WI38 (cell line): ENCODE measurements at regions not wholly inside any gene's neighbourhood (a gene's known extent, or its start where the extent isn't known, plus 50 kb on each side); places are given as distances from the start of the nearest gene placed in this dataset.

Experiments
- H3K4me3 ChIP-seq: 2 replicates; pipeline ENCODE4 v1.5.1; 2011; ENCODE audit warnings: low read depth, mild to moderate bottlenecking, control low read depth, low read length
- CTCF ChIP-seq: IDR thresholded peaks from 2 replicates; pipeline ENCODE4 v1.5.1; 2012; ENCODE audit warnings: low read depth, mild to moderate bottlenecking, control low read depth, low read length

- H3K4me3 ChIP-seq, result no peak overlapping the region
- no peak for TF ChIP-seq CTCF
Observed at GRCh38 chr9:105146677-105147076, 97.8 kb upstream of the SLC44A1 start.

- no peak for TF ChIP-seq CTCF
- H3K4me3 ChIP-seq, result no peak overlapping the region
Observed at GRCh38 chr9:105147110-105147871, 97.2 kb upstream of the SLC44A1 start.

- no peak overlapping the region for H3K4me3 ChIP-seq
- peak; percentile 22 for TF ChIP-seq CTCF
Observed at GRCh38 chr9:105148328-105149006, 96.0 kb upstream of the SLC44A1 start.

GRCh38 chr9:105150991-105151685 is 93.3 kb upstream of the SLC44A1 start:
- H3K4me3 ChIP-seq, result no peak overlapping the region
- TF ChIP-seq CTCF, result no peak

- TF ChIP-seq CTCF, result no peak
Observed at GRCh38 chr9:105151686-105151995, 92.8 kb upstream of the SLC44A1 start.

GRCh38 chr9:105154723-105155191 is 89.7 kb upstream of the SLC44A1 start:
- TF ChIP-seq CTCF, result no peak
- H3K4me3 ChIP-seq, result no peak overlapping the region

More at GRCh38 chr9:105151686-105151995, 92.8 kb upstream of the SLC44A1 start:
- no peak overlapping the region for H3K4me3 ChIP-seq

GRCh38 chr9:105157171-105157583 is 87.3 kb upstream of the SLC44A1 start:
- H3K4me3 ChIP-seq, result no peak overlapping the region
- TF ChIP-seq CTCF, result peak; percentile 24; the same call in 1 of the 2 replicates
